ENCODE measurements at regions not wholly inside any gene's neighbourhood (a gene's known extent, or its start where the extent isn't known, plus 50 kb on each side); places are given as distances from the start of the nearest gene placed in this dataset.
A peak's percentile ranks its signal among the peaks of the same experiment; 100 is the strongest.

- no peak overlapping the region for H3K18ac ChIP-seq (ENCODE audit: low read length)
- DNase-seq (ENCODE audit: low spot score) = no peak
- no peak overlapping the region for H3K27ac ChIP-seq (replicated peaks; ENCODE audit: low read length)
- H2BK120ac ChIP-seq (ENCODE audit: low read depth, low read length) = no peak overlapping the region
- peak overlapping the region; percentile 4 for H3K14ac ChIP-seq (ENCODE audit: low read length)
- no peak overlapping the region for H3K4me2 ChIP-seq (ENCODE audit: insufficient read depth, low read length, poor library complexity, severe bottlenecking)
- H3K4me1 ChIP-seq (ENCODE audit: control insufficient read depth in 2 of 2, insufficient read depth in 1 of 2, low read depth in 1 of 2, low read length in 2 of 2) = no peaks in the 10 kb centered on the region
- no peaks in the 10 kb centered on the region for H3K79me1 ChIP-seq (ENCODE audit: low read depth, low read length)
- no peak overlapping the region for H2BK5ac ChIP-seq (ENCODE audit: low read length)
- no peak overlapping the region for H4K8ac ChIP-seq (ENCODE audit: low read depth, low read length)
- H4K91ac ChIP-seq (ENCODE audit: low read depth, low read length, poor library complexity) = no peak overlapping the region
- H2BK15ac ChIP-seq (ENCODE audit: low read length) = peak overlapping the region; percentile 22
- no CpG with 5 or more reads among the region's 20 CpGs for WGBS, 2 donors (ENCODE audit: extremely low coverage in 2 of 2, insufficient read length in 2 of 2, insufficient replicate concordance in 1 of 2)
- no peak overlapping the region for H2BK12ac ChIP-seq (ENCODE audit: low read length)
- no peak overlapping the region for H3K4me3 ChIP-seq (ENCODE audit: low read length in 2 of 2)
- H3K36me3 ChIP-seq (replicated peaks in 1 of 2; ENCODE audit: control insufficient read depth in 2 of 2, insufficient read depth in 2 of 2, low read length in 2 of 2) = no peaks in the 10 kb centered on the region
- H3K4ac ChIP-seq (ENCODE audit: low read length) = no peak overlapping the region
- H2AK5ac ChIP-seq (ENCODE audit: low read depth, low read length) = no peak overlapping the region
- H2AFZ ChIP-seq (ENCODE audit: low read length) = no peak overlapping the region
- H3K9ac ChIP-seq (ENCODE audit: low read depth, low read length, poor library complexity) = no peak overlapping the region
- H3K9me3 ChIP-seq (replicated peaks in 1 of 2; ENCODE audit: control insufficient read depth in 2 of 2, insufficient read depth in 1 of 2, low read depth in 1 of 2, low read length in 2 of 2) = peaks cover 0 to 4% of the 10 kb centered on the region in 2 donors
- H3K23ac ChIP-seq (ENCODE audit: low read depth, low read length, poor library complexity) = no peak overlapping the region
- H3K27me3 ChIP-seq (ENCODE audit: control insufficient read depth in 3 of 3, insufficient read depth in 3 of 3, low read depth in 1 of 3, low read length in 3 of 3) = no peaks in the 10 kb centered on the region
These were observed 730.3 kb downstream of the BRD1 start for GRCh38 chr22:49097171-49097925.

GRCh38 chr22:49096476-49096875 is 731.2 kb downstream of the BRD1 start:
- Histone ChIP-seq H3K9ac (ENCODE audit: low read depth, low read length, poor library complexity) (no peak overlapping the region), H4K8ac (ENCODE audit: low read depth, low read length) (no peak overlapping the region), H2BK15ac (ENCODE audit: low read length) (no peak overlapping the region), H3K27ac (replicated peaks; ENCODE audit: low read length) (no peak overlapping the region), H2BK120ac (ENCODE audit: low read depth, low read length) (no peak overlapping the region), H3K23ac (ENCODE audit: low read depth, low read length, poor library complexity) (no peak overlapping the region), H3K4ac (ENCODE audit: low read length) (no peak overlapping the region), H3K4me2 (ENCODE audit: insufficient read depth, low read length, poor library complexity, severe bottlenecking) (no peak overlapping the region), H3K4me1 (ENCODE audit: control insufficient read depth in 2 of 2, insufficient read depth in 1 of 2, low read depth in 1 of 2, low read length in 2 of 2) (no peaks in the 10 kb centered on the region), H3K4me3 (ENCODE audit: low read length in 2 of 2) (peak overlapping the region in 1 of 2 donors; percentile 72), H2BK12ac (ENCODE audit: low read length) (no peak overlapping the region), H2AFZ (ENCODE audit: low read length) (no peak overlapping the region), H2AK5ac (ENCODE audit: low read depth, low read length) (no peak overlapping the region), H3K14ac (ENCODE audit: low read length) (no peak overlapping the region), H3K27me3 (ENCODE audit: control insufficient read depth in 3 of 3, insufficient read depth in 3 of 3, low read depth in 1 of 3, low read length in 3 of 3) (no peaks in the 10 kb centered on the region), H4K91ac (ENCODE audit: low read depth, low read length, poor library complexity) (peak overlapping the region; percentile 13), H3K79me1 (ENCODE audit: low read depth, low read length) (no peaks in the 10 kb centered on the region), H3K9me3 (replicated peaks in 1 of 2; ENCODE audit: control insufficient read depth in 2 of 2, insufficient read depth in 1 of 2, low read depth in 1 of 2, low read length in 2 of 2) (peaks cover 0 to 4% of the 10 kb centered on the region in 2 donors), H3K18ac (ENCODE audit: low read length) (no peak overlapping the region), H2BK5ac (ENCODE audit: low read length) (no peak overlapping the region), H3K36me3 (replicated peaks in 1 of 2; ENCODE audit: control insufficient read depth in 2 of 2, insufficient read depth in 2 of 2, low read length in 2 of 2) (no peaks in the 10 kb centered on the region)
- DNase-seq (ENCODE audit: low spot score) = no peak
- WGBS, 2 donors (ENCODE audit: extremely low coverage in 2 of 2, insufficient read length in 2 of 2, insufficient replicate concordance in 1 of 2) = no CpG with 5 or more reads among the region's 9 CpGs

GRCh38 chr22:49095366-49095765 is 732.3 kb downstream of the BRD1 start:
- Histone ChIP-seq H2AFZ (ENCODE audit: low read length) (no peak overlapping the region), H2AK5ac (ENCODE audit: low read depth, low read length) (no peak overlapping the region), H3K4me1 (ENCODE audit: control insufficient read depth in 2 of 2, insufficient read depth in 1 of 2, low read depth in 1 of 2, low read length in 2 of 2) (no peaks in the 10 kb centered on the region), H2BK5ac (ENCODE audit: low read length) (no peak overlapping the region), H3K9me3 (replicated peaks in 1 of 2; ENCODE audit: control insufficient read depth in 2 of 2, insufficient read depth in 1 of 2, low read depth in 1 of 2, low read length in 2 of 2) (peaks cover 0 to 4% of the 10 kb centered on the region in 2 donors), H3K4me2 (ENCODE audit: insufficient read depth, low read length, poor library complexity, severe bottlenecking) (no peak overlapping the region), H3K27me3 (ENCODE audit: control insufficient read depth in 3 of 3, insufficient read depth in 3 of 3, low read depth in 1 of 3, low read length in 3 of 3) (no peaks in the 10 kb centered on the region), H3K4ac (ENCODE audit: low read length) (no peak overlapping the region), H3K18ac (ENCODE audit: low read length) (peak overlapping the region; percentile 73), H3K23ac (ENCODE audit: low read depth, low read length, poor library complexity) (no peak overlapping the region), H2BK120ac (ENCODE audit: low read depth, low read length) (no peak overlapping the region), H2BK15ac (ENCODE audit: low read length) (no peak overlapping the region), H3K79me1 (ENCODE audit: low read depth, low read length) (no peaks in the 10 kb centered on the region), H3K36me3 (replicated peaks in 1 of 2; ENCODE audit: control insufficient read depth in 2 of 2, insufficient read depth in 2 of 2, low read length in 2 of 2) (no peaks in the 10 kb centered on the region), H4K8ac (ENCODE audit: low read depth, low read length) (no peak overlapping the region), H3K9ac (ENCODE audit: low read depth, low read length, poor library complexity) (no peak overlapping the region), H4K91ac (ENCODE audit: low read depth, low read length, poor library complexity) (no peak overlapping the region), H3K27ac (replicated peaks; ENCODE audit: low read length) (no peak overlapping the region), H2BK12ac (ENCODE audit: low read length) (no peak overlapping the region), H3K14ac (ENCODE audit: low read length) (peak overlapping the region; percentile 25), H3K4me3 (ENCODE audit: low read length in 2 of 2) (peak overlapping the region in 1 of 2 donors; percentile 72)
- no CpG with 5 or more reads among the region's 19 CpGs for WGBS, 2 donors (ENCODE audit: extremely low coverage in 2 of 2, insufficient read length in 2 of 2, insufficient replicate concordance in 1 of 2)
- no peak for DNase-seq (ENCODE audit: low spot score)

GRCh38 chr22:49094858-49095257 is 732.8 kb downstream of the BRD1 start:
- no peak overlapping the region for H3K23ac ChIP-seq (ENCODE audit: low read depth, low read length, poor library complexity)
- DNase-seq (ENCODE audit: low spot score) = no peak
- no peak overlapping the region for H2AFZ ChIP-seq (ENCODE audit: low read length)
- H3K36me3 ChIP-seq (replicated peaks in 1 of 2; ENCODE audit: control insufficient read depth in 2 of 2, insufficient read depth in 2 of 2, low read length in 2 of 2) = no peaks in the 10 kb centered on the region
- H2BK5ac ChIP-seq (ENCODE audit: low read length) = no peak overlapping the region
- peak overlapping the region; percentile 41 for H2BK15ac ChIP-seq (ENCODE audit: low read length)
- H4K91ac ChIP-seq (ENCODE audit: low read depth, low read length, poor library complexity) = no peak overlapping the region
- no peak overlapping the region for H2AK5ac ChIP-seq (ENCODE audit: low read depth, low read length)
- no peak overlapping the region for H3K4ac ChIP-seq (ENCODE audit: low read length)
- H3K4me2 ChIP-seq (ENCODE audit: insufficient read depth, low read length, poor library complexity, severe bottlenecking) = no peak overlapping the region
- no peaks in the 10 kb centered on the region for H3K27me3 ChIP-seq (ENCODE audit: control insufficient read depth in 3 of 3, insufficient read depth in 3 of 3, low read depth in 1 of 3, low read length in 3 of 3)
- no peak overlapping the region for H2BK120ac ChIP-seq (ENCODE audit: low read depth, low read length)
- H3K9me3 ChIP-seq (replicated peaks in 1 of 2; ENCODE audit: control insufficient read depth in 2 of 2, insufficient read depth in 1 of 2, low read depth in 1 of 2, low read length in 2 of 2) = peaks cover 0 to 4% of the 10 kb centered on the region in 2 donors
- H3K9ac ChIP-seq (ENCODE audit: low read depth, low read length, poor library complexity) = no peak overlapping the region
- H3K79me1 ChIP-seq (ENCODE audit: low read depth, low read length) = no peaks in the 10 kb centered on the region
- H2BK12ac ChIP-seq (ENCODE audit: low read length) = no peak overlapping the region
- H3K4me3 ChIP-seq (ENCODE audit: low read length in 2 of 2) = no peak overlapping the region
- peak overlapping the region; percentile 42 for H3K14ac ChIP-seq (ENCODE audit: low read length)
- no peaks in the 10 kb centered on the region for H3K4me1 ChIP-seq (ENCODE audit: control insufficient read depth in 2 of 2, insufficient read depth in 1 of 2, low read depth in 1 of 2, low read length in 2 of 2)
- H3K18ac ChIP-seq (ENCODE audit: low read length) = peak overlapping the region; percentile 74
- no peak overlapping the region for H4K8ac ChIP-seq (ENCODE audit: low read depth, low read length)
- H3K27ac ChIP-seq (replicated peaks; ENCODE audit: low read length) = no peak overlapping the region
- WGBS, 2 donors (ENCODE audit: extremely low coverage in 2 of 2, insufficient read length in 2 of 2, insufficient replicate concordance in 1 of 2) = no CpG with 5 or more reads among the region's 18 CpGs
